ENCODE measurements at regions not wholly inside any gene's neighbourhood (a gene's known extent, or its start where the extent isn't known, plus 50 kb on each side); places are given as distances from the start of the nearest gene placed in this dataset.

DNA sequence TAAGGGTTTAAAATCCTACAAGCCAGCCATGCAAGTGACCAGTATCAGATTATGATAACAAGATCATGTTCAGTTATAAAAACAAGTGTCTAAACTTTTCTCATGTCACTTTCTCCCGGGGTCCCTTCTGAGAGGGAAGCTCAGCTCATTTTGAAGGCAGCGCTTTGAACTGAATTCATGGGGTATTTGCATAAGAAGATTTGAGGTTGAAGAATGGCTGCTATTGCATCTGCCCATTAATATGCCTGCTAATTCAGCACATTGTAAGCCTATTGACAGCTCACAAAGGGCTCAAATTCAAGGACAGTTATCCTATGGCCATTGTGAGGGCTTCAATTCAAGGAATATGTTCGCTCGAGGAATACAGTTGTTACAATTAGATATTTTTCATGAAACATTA, 290.2 kb upstream of the IRX3 start:
- no peak for DNase-seq (ENCODE audit: low spot score)

DNA sequence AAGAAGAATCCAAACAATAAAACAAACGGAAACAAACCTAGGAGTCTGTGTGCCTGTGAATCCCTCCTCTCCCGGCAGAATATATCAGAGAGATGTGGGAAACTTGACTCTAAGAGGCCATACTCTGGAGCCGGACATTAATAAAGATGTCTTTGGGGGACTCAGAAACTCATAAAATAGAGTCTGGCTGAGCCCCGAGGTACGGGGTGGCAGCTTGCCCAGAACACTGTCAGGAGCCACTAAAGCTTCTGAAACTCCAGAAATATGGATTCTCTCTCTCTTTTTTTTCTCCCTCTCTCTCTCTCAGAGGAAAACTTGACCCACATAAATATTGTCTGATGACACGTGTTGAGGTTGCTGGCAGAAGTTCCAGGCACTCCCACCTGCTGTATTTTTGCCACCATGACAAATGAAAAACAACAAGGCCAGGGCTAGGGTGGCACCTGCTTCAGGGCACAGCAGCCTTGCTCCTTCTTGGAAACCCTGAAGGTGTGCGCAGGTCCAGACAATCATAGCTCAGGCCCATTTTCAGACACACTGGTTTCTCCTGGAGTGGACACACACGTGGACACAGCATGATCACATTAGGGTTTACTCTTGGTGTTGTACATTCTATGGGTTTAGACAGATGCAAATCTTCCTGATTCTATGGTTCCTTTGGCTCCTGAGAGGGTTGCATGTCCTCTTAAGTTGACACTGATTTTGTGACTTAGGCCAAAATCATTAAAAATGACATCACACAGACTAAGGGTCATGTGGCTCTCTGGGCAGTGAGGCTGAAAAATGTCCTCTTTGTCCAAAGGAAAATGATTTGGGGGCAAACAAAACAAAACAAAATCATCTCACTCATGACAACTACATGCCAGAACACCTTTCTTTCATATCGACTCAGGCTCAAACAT, 282.6 kb upstream of the IRX3 start:
- DNase-seq (ENCODE audit: low spot score), result no peak

DNA sequence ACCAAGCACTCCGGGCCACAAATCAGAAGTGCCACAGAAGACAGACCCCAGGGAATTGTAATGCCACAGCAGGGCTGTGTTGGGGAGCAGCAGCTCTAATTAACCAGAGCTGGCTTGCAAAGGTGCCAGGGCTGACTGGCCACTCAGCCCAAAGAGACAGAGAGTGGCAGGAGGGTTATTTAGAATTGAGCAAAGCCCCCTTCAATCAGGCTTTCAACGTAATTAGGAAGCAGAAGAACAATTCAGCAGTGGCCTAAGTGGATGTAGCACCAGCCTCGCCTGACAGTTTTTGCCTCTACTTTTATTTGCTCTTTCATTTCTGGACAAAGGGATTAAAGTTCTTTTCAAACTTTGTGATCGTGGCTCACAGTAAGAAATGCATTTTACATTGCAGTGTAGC, 278.3 kb upstream of the IRX3 start:
- DNase-seq (ENCODE audit: low spot score), result no peak

DNA sequence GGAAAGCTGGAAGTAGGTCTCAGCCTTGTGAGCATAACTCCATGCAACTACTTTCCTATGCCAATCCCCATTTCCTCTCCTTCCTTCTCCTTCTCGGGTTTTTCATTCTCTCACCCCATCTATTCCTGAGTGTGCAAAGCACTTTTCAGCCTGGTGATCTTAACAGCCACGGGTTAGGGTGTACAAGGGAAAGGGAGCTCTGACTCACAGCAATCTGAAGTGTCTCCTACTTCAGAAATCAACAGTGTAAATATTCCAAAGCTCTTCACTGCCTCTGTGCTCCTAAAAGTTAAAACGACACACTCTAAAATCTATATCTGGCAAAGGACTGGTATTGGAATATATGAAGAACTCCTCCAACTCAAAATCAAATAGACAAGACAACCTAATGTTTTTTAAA, 268.0 kb upstream of the IRX3 start:
- DNase-seq (ENCODE audit: low spot score), result no peak

DNA sequence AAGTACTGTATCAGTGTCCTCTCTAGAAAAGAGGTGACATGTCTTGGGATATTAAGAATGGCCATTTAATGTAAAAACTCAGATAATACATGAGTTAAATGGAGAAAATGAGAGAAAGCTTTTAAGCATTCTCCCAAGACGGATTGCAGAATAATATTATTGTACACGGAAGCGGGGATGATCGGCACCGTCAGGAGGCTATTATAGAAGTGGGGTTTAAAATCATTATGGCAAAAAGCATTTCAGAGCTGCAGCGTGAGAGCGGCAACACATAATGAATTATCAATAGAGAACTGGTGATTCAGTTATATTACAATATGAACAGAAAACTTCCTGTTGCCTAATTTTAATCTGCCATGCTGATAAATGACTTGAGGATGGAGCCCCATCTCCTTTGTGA, 261.7 kb upstream of the IRX3 start:
- DNase-seq (ENCODE audit: low spot score), result no peak

DNA sequence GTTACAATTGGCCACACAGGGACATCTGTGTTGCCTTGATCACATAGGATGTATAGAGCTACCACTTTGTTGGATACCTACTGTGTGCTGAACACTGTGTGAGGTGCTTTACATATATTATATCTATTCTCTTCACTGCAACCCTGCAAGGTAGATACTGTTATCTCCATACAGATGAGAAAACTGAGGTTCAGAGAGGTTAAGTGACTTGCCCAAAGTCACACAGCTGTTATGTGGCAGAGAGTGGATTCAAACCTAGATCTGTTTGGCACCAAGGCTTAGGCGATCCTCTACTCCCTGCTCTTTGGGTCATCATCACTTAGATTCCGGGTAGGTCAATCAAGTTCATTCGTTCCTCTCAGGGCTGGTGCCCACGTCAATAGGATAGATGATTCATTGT, 260.5 kb upstream of the IRX3 start:
- DNase-seq (ENCODE audit: low spot score), result no peak

DNA sequence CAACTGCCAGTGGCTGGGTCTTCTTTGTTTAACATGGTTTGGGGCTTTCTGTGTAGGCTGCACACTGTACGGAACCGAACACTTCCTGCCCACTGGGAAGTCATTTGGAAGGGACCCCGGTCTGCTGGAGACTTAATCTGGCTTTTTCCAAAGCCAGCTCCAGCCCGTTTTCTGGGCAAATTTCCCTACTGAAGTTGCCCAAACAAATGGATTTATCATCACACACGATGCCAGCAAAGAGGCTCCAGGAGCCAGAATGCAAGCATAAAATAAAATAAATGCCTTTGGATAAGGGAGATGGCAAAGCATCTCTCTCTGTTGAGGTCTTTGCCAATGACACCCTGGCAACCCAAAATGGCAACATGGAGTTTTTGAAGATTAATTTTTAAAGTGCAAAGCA, 259.9 kb upstream of the IRX3 start:
- peak; percentile 17 for DNase-seq (ENCODE audit: low spot score)

DNA sequence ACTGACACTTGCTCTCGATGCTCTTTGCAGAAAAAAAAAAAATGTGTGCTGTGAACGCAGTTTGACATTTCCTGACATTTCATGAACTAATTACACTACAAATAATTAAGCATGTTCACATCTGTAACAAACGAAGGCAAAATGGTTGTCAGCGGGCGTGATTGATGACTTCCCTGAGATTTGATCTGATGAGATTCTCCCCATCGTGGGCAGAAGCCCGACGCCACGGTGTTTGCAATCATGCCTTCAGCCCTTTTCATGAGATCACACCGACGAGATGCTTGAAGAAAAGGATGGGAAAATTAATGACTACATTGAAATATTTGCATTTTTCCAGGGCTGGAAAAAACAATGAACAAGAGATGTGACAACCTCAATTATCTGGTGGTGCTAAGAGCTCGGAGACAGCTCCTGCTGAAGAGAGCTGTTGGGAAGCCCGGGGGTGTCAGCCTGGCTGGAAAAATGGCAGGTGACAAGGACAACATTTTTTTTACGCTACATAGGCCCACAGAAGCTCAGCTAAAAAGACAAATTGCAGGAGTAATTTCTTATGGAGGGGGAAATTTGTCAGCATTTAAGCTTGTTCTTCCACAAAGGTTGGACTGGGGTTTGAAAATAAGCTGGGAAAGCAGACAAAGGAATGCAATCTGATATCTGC, 259.4 kb upstream of the IRX3 start:
- no peak for DNase-seq (ENCODE audit: low spot score)

DNA sequence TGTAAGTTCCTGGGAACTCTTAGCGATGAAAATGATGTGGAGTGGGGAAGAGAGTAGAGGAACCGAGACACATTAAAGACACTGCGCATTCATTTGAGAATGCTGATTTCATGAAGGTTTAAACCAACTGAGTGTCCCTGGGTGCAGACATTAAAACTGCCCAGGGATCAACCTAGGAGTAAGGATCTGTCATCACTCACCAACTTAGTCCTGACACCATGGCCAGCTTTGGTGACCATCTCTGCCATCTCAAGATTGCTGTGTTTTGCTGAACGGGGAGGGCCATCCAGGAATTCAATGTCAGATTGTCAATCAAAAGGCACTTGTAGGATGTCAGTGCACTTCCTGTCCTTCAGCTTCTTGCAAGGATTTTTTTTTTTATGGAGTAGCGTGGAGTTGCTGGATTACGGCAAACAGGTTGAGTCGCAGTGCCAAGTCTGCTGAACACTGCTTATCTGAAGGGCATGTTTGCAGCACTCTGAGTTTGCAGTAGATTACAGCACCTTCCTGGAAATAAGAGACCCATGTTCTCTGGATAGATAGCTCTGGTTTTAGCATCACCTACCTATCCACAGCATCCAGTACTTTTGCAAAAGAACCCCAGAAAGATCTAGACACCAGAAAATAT, 258.1 kb upstream of the IRX3 start:
- DNase-seq (ENCODE audit: low spot score), result no peak

DNA sequence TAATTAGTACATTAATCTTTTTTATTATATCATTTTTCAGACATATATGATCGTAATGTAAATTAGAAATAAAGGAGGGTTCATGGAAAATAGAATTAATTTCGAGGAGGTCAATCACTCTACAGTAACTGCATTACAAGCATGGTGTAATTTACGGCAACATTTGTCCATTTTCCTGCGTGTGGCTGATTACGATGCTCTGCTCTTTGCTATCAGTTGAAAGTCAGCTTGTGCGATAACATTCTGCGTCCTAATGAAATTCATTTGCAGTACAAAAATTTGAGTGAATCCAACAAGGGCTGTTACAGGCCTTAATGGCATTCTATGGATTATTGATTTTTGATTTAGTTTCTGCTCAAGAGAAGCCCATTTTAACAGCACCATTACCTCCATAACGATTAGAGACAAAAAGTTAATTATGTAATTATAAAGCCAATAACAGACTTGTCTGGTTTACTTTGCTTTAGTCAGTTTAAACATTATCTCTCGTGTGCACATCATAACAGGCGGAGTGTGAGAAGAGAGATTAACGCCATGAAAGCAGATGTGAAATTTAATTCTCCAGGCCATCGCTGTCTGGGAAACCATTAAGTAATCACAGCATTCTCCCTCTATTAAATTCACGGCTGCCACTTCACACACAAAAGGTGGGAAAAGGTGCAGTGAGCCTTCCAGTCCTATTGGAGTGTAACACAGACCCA, 256.4 kb upstream of the IRX3 start:
- DNase-seq (ENCODE audit: low spot score), result no peak

DNA sequence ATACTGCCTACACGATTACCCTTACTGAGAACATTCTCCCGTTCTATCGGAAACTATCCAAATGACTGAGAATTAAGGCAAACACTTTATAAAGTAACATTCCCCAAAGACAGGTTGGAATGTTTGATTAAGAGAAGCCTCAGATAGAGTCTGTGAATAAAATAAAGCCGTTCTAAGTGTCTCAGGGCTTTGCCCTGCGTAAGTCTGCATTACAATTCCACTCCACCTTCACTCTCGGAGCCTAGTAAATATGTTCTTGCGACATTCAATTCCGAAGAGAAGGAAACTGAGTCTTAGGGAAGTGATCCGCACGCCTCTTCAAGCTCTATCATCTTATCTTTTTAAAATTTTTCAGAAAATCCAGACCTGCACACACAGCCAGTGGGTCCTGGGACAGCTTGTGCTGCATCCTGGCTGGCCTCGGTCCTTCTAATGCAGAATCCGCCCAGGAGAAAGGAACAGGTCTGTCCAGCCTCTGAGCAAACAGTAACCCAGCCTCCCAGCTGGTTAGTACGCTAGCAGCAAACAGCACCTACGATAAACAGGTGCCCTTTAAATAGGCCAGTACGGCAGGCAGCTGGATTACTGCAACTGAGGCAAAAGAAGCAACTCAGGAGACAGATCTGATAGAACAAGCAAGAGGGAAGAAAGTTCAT, 254.1 kb upstream of the IRX3 start:
- no peak for DNase-seq (ENCODE audit: low spot score)

DNA sequence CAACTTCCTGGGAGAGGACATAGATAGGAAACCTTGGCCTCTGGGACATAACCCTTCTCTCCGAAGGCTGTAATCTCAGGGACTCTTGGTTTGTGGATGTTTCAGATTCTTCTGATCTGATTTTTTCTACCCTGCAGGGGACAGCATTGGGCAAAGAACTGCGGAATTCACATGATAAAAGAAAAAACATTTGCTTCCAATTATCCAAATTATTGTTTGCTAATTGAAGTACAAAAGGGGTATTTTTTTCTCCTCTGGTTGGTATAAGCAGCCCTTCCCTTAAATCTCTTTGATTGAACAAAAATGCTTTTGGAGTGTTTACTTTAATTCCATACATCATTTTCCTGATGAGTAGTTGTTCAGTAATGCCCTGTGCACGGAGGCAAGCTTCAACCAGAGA, 251.7 kb upstream of the IRX3 start:
- DNase-seq (ENCODE audit: low spot score), result peak; percentile 50

DNA sequence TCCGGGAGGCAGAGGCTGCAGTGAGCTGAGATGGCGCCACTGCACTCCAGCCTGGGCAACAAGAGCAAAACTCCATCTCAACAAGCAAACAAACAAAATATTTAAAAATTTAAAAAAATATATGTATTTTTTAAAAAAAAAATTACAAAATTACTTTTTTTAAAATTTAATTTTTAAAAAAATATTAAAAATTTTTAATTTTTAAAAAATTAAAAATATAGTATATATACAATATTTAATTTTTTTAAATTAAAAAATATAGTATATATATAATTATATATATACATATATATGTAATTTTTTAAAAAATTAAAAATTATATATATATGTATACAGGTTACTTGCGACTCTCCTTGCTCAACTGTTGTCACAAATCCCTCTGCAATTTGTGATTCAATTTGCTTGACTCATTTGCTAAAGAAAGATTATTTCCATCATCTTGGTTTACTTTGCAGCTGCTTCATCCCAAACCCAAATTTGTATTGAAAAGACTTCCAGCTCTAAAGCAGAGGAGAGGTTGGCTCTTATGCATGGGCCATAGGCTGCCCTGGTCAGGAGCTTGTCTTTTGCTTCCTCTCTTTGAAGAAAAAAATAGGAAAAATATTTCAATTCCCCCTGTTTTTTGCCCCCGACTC, 247.4 kb upstream of the IRX3 start:
- no peak for DNase-seq (ENCODE audit: low spot score)

DNA sequence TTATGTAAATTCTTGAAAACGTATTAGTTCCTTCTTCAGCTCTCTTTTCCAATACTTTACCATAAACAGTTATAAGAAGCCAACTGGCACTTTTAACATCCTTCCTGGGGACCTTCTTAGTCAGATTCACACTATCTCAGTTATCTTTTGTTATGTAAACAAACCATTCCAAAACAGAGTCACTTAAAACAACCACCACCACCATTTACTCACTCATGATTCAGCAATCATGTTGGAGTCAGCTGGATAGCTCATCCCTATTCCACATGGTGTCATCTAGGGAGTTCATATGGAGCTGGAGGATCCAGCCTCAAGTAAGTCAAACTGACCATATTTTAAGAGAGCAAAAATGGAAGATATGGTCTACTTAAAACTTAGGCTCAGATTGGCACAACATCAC, 240.3 kb upstream of the IRX3 start:
- DNase-seq (ENCODE audit: low spot score), result peak; percentile 42

DNA sequence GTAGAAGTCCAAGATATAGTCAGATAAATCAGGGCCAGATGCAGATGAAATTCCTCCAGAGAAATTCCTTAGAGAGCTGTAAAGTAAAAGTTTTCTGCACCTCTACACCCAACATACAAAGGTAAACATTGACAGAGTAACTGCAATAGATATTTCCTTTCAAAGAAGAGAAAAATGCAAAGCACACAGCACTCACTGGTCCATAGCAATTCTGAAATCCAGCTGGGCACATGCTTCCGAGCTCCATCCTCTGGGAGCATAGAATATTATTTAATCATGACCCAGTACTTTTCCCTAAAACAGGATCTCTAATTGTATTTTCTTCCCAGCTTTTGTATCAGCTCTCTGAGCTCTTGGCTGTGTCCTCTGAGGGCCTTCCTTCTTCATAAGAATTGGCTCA, 239.5 kb upstream of the IRX3 start:
- DNase-seq (ENCODE audit: low spot score), result no peak

DNA sequence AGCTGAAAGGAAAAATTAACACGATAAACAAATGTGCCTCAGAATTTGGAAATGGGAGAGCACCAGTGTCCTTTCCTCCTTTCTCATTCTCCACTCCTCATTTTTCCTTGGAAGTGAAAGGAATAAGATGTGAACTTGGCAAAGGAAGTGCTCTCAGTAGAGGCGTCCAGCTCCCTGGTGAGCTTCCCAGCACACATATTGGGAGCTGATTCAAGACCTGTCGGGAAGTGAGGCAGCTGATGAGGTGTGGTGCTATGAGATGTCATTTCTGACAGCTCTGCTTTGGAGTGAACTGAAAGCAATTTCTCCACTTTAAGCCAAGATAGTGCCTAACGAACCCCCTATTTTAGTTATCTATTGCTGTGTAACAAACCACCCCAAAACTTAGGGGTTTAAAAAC, 238.5 kb upstream of the IRX3 start:
- no peak for DNase-seq (ENCODE audit: low spot score)

DNA sequence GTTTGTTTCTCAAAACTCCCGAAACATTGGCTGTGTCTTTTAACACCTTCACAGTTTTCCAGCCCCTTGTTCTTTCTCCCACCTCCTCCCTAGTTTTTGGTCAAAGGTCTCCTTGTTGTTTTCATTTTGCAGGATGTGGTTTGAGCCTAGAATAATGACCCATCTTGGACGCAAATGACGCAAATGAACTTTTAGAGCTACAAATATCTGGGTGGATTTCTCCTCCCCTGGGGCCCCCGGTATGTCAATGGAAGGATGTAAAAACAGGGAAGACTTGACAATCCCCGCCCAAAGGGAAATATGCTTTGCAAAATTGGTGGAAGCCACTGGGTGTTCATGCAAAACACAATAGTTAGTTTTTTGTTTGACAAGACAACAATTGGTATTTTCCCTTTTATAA, 236.0 kb upstream of the IRX3 start:
- no peak for DNase-seq (ENCODE audit: low spot score)

DNA sequence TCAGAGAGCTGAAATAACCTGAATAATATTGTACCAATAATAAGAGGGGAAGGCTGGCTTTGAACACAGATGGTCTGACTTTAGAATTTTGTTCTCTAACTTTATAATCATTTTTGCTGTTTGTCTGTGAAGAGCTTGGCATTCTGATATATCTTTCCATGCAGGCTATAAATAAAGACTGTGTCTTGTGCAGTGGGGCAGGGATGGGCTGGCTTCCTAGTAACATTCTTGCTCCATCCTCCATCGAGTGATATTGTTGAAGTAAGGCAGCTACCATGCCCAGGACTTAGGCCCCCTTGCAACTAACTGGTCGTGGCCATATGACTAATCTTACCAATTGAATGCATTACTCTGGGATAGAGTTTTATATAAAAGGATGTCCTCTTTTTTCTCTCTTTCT, 234.7 kb upstream of the IRX3 start:
- no peak for DNase-seq (ENCODE audit: low spot score)

DNA sequence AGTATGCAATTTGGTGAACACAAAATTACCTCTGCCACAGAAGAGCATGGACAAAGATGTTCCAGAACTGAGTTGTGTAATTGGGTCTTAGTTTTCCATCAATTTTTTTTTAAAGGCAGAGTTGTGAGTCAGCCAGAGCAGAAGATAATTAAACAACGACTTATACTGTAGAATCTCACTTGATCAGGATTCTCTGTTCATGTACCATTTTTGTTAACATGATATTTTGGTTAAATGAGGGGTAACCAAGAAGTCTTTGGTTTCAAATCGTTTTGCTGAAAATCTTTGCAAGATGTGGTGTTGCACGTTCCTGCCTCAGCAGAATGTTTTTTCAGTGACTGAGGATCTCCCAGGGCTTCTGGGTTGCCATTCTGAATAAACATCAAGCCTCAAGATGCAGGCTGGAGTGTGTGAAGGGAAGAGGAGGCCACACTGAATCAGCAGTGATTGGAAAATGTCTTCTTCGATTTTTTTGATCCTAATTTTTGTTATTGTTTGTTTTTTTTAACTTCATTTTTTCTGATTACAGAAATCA, 232.6 kb upstream of the IRX3 start:
- DNase-seq (ENCODE audit: low spot score), result no peak

DNA sequence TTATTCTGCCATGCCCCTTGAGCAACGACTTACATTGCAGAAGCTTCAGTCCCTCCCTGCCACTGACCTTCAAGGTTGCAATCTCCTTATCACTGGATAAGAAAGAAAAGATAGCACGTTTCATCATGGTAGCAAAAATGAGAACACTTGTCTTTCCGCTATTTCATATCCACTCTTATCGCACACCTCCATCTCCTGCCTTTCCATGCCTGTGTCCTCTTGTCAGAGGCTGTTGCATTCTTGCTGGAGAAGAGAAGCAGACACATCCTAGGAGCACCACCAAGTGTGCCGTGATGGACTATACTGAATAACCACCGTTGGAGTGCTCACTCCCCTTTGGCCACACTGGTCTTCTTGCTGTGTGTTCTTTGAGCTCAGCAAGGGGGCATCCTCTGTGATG, 230.6 kb upstream of the IRX3 start:
- no peak for DNase-seq (ENCODE audit: low spot score)

DNA sequence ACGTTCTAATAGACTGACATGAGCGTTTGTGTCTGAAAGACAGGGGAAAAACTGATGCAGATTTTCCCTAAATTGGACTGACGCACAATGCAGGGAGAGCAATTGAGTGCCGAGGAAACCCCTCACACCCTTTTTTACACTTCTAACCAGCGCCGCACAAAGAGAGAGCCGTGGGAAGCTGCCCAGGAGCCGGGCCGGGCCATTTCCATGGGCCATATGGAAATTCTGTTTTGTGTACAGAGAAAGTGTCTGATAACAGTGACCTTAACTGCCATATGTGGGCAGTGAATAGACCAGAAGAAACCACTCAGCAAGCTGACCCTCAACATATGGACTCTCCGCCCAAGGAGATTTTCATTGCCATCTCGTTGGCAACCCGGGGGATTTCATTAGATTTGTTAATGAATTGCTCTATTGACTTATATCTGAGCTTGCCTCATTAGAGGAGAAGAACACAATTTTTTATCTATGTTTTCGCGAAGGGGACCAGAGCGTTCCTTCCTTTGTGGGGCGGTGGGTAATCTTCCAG, 225.9 kb upstream of the IRX3 start:
- no peak for DNase-seq (ENCODE audit: low spot score)

All from AG20443 (cell line).